Peyer's patch (tissue), 4 donors: ENCODE measurements at regions not wholly inside any gene's neighbourhood (a gene's known extent, or its start where the extent isn't known, plus 50 kb on each side); places are given as distances from the start of the nearest gene placed in this dataset.

Experiments used
- DNase-seq, 3 donors: peaks; one replicate each; pipeline ENCODE4 v3.0.0-alpha.2; 2017 to 2019
- H3K27ac ChIP-seq, 4 donors: fragments of 200-600 bp; sonication (generic); one replicate each; pipeline ENCODE4 v1.5.1; 2016 to 2019
- H3K27me3 ChIP-seq, 2 donors: fragments of 200-600 bp; sonication (generic); one replicate each; pipeline ENCODE4 v1.5.1; 2019
- H3K36me3 ChIP-seq, 3 donors: fragments of 200-600 bp; sonication (generic); one replicate each; pipeline ENCODE4 v1.5.1; 2016 to 2019
- H3K4me1 ChIP-seq, 4 donors: fragments of 200-600 bp; sonication (generic); one replicate each; pipeline ENCODE4 v1.5.1; 2016 to 2019
- H3K4me3 ChIP-seq, 4 donors: fragments of 200-600 bp; sonication (generic); 1 replicate in 3 of 4; 2 replicates in 1 of 4; pipeline ENCODE4 v1.5.1; 2016 to 2019; ENCODE audit warnings: mild to moderate bottlenecking in 1 of 4
- H3K9me3 ChIP-seq, 4 donors: fragments of 200-600 bp; sonication (generic); one replicate each; pipeline ENCODE4 v1.5.1; 2016 to 2019; ENCODE audit warnings: mild to moderate bottlenecking in 1 of 4
- CTCF ChIP-seq, 6 experiments: fragments of 450-650 bp in 4 of 6; fragments of 200-600 bp in 2 of 6; sonication (generic) in 1 of 6; IDR thresholded peaks; one replicate each; pipeline ENCODE4 v1.5.1; 2017 to 2019; ENCODE audit warnings: antibody characterized with exemption in 6 of 6, mild to moderate bottlenecking in 3 of 6, moderate library complexity in 1 of 6
- POLR2A ChIP-seq, 2 donors: fragments of 450-650 bp; IDR thresholded peaks; one replicate each; pipeline ENCODE4 v1.5.1; 2017; ENCODE audit warnings: antibody characterized with exemption in 2 of 2, mild to moderate bottlenecking in 2 of 2, moderate library complexity in 2 of 2

GRCh38 chr12:25714198-25714984 lies 161.3 kb upstream of the LMNTD1 start:
- H3K4me1 ChIP-seq, result no peaks in the 10 kb centered on the region
- H3K27ac ChIP-seq, result no peak overlapping the region
- no peak for DNase-seq
- no peak for TF ChIP-seq CTCF (IDR thresholded peaks at IDR 0.05)
- no peak for TF ChIP-seq POLR2A (IDR thresholded peaks at IDR 0.05)
- no peaks in the 10 kb centered on the region for H3K27me3 ChIP-seq
- no peak overlapping the region for H3K4me3 ChIP-seq
- H3K9me3 ChIP-seq, result no peaks in the 10 kb centered on the region
- H3K36me3 ChIP-seq, result no peaks in the 10 kb centered on the region

GRCh38 chr12:25715102-25715501 lies 162.0 kb upstream of the LMNTD1 start:
- DNase-seq, result no peak
- no peak overlapping the region for H3K4me3 ChIP-seq
- no peaks in the 10 kb centered on the region for H3K27me3 ChIP-seq
- no peak overlapping the region for H3K27ac ChIP-seq
- H3K9me3 ChIP-seq, result no peaks in the 10 kb centered on the region
- H3K4me1 ChIP-seq, result no peaks in the 10 kb centered on the region
- no peaks in the 10 kb centered on the region for H3K36me3 ChIP-seq
- no peak for TF ChIP-seq POLR2A (IDR thresholded peaks at IDR 0.05)
- no peak for TF ChIP-seq CTCF (IDR thresholded peaks at IDR 0.05)

- no peak overlapping the region for H3K4me3 ChIP-seq
- no peaks in the 10 kb centered on the region for H3K9me3 ChIP-seq
- no peak overlapping the region for H3K27ac ChIP-seq
- DNase-seq, result no peak
- TF ChIP-seq POLR2A (IDR thresholded peaks at IDR 0.05) (no peak), CTCF (IDR thresholded peaks at IDR 0.05) (no peak)
- H3K4me1 ChIP-seq, result no peaks in the 10 kb centered on the region
- H3K36me3 ChIP-seq, result no peaks in the 10 kb centered on the region
- no peaks in the 10 kb centered on the region for H3K27me3 ChIP-seq
Observed at GRCh38 chr12:25716842-25717241, 163.8 kb upstream of the LMNTD1 start.

- H3K27me3 ChIP-seq, result no peaks in the 10 kb centered on the region
- TF ChIP-seq POLR2A (IDR thresholded peaks at IDR 0.05) (no peak), CTCF (IDR thresholded peaks at IDR 0.05) (no peak)
- H3K36me3 ChIP-seq, result no peaks in the 10 kb centered on the region
- DNase-seq, result no peak
- no peak overlapping the region for H3K4me3 ChIP-seq
- no peaks in the 10 kb centered on the region for H3K4me1 ChIP-seq
- no peak overlapping the region for H3K27ac ChIP-seq
- no peaks in the 10 kb centered on the region for H3K9me3 ChIP-seq
Observed at GRCh38 chr12:25717552-25717951, 164.5 kb upstream of the LMNTD1 start.

- H3K36me3 ChIP-seq, result no peaks in the 10 kb centered on the region
- DNase-seq, result no peak
- H3K27ac ChIP-seq, result no peak overlapping the region
- TF ChIP-seq POLR2A (IDR thresholded peaks at IDR 0.05), result no peak
- TF ChIP-seq CTCF (IDR thresholded peaks at IDR 0.05), result no peak
- H3K4me1 ChIP-seq, result no peaks in the 10 kb centered on the region
- no peaks in the 10 kb centered on the region for H3K27me3 ChIP-seq
- no peak overlapping the region for H3K4me3 ChIP-seq
- no peaks in the 10 kb centered on the region for H3K9me3 ChIP-seq
Observed at GRCh38 chr12:25718081-25718731, 165.1 kb upstream of the LMNTD1 start.
